Right ventricle myocardium superior (tissue), 1 donor: ENCODE measurements at regions not wholly inside any gene's neighbourhood (a gene's known extent, or its start where the extent isn't known, plus 50 kb on each side); places are given as distances from the start of the nearest gene placed in this dataset.
A peak's percentile ranks its signal among the peaks of the same experiment; 100 is the strongest.
"Not testable (repeated sequence)": the region's sequence is repeated elsewhere in the genome, so short reads cannot be mapped to it uniquely, and the experiment has no call there.

Experiments
- ATAC-seq: fragments of 200-7000 bp; cut with Tn5 transposase; one replicate; pipeline ENCODE4 v1.9.1; 2020; ENCODE audit warnings: mild to moderate bottlenecking; ENCODE audit not compliant: poor library complexity
- DNase-seq: peaks from one replicate; pipeline ENCODE4 v3.0.0-alpha.2; 2020
- intact Hi-C: fragments of 100-400 bp; cut with DNase I; formaldehyde crosslinking; loops from one replicate; pipeline ENCODE4 v1.11.2; 2022
- donor health status: DM: no; HTN: yes; CAD: no; lungs with severe emphysema.

GRCh38 chr1:60924964-60925798 is 157.2 kb upstream of the NFIA start:
- intact Hi-C loops = no loop called here
- DNase-seq = no peak
- peak; percentile 43 for ATAC-seq

GRCh38 chr1:60924165-60924564 is 158.2 kb upstream of the NFIA start:
- DNase-seq (no peak), ATAC-seq (no peak)
- intact Hi-C loops = no loop called here

DNA sequence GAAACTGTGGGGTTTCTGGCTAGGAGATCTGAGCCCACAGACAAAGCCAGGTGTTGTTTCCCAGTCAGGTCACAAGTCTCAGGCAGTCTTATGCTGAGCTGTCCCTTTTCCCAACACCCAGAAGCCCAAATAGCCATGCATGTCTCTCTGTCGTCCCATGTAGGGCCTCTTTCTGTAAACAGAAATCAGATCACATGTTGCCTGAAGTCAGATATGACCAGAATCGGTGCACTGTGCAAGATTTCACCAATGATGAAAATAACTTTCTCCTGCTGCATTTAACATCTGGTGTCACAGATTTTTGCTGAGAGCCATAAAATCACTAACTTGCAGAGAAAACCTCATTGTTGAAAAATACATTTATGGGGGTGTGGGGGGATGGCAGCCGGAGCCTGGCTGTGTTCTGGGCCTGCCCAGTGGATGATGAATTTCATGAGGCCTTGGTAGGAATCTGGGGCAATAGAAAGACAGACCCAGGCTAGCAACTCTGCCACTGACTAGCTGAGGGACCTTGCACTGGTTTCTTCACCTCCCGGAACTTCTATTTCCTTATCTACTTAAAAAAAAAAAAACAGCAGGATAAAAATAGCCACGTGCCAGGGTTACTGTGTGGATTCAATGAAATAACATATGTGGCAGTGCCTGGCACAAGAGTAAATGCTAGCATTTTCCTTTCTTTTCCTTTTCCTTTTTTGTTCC is 158.8 kb upstream of the NFIA start:
- peak; percentile 50 for ATAC-seq
- DNase-seq = no peak

GRCh38 chr1:60922304-60922703 is 160.1 kb upstream of the NFIA start:
- DNase-seq (peak; percentile 72), ATAC-seq (peak; percentile 45)
- intact Hi-C loops = no loop called here

More for the DNA sequence above, 158.8 kb upstream of the NFIA start:
- intact Hi-C loops = no loop called here

DNA sequence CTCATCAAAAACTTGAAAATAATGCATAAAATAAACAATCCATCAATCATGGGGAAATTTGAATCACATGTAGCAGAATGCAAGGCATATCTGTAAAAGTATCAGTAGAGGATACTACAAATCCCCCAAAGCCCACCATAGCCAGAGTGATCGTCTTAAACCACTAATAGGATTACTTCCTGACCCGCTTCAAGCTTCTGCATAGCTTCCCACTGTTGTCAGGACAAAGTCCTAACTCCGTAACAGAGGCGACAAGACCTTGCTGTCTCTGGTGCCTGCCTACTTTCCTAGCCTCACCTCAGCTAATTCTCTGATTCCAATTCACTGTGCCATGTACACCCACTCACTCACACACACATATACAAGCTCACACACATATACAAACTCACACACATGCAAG is 161.2 kb upstream of the NFIA start:
- DNase-seq (no peak), ATAC-seq (no peak)
- intact Hi-C loops = no loop called here

GRCh38 chr1:60920561-60920960 is 161.8 kb upstream of the NFIA start:
- ATAC-seq (no peak), DNase-seq (no peak)
- intact Hi-C loops = no loop called here

- DNase-seq (no peak), ATAC-seq (no peak)
Measured at GRCh38 chr1:60918867-60919266, 163.5 kb upstream of the NFIA start.

DNA sequence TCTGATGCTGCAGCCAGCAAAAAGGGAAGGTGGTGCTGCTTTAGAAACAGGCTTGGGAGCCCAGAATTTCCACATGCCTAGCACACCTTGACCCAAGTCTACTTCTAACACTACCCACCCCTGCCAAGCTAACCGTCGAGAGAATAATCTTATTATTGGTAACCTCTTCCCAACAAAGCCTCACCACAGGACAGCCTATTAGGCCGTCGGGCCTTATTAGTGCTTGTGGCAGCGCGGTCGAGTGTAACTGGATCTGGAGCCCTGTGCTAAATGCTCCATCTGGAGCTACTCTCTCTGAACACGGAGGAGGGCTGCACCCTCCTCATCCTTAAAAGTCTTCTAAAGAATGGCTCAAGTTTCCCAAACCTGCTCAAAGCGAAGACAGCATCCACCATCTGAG is 165.5 kb upstream of the NFIA start:
- ATAC-seq (no peak), DNase-seq (no peak)
- intact Hi-C loops = no loop called here

More at GRCh38 chr1:60918867-60919266, 163.5 kb upstream of the NFIA start:
- intact Hi-C loops = no loop called here

DNA sequence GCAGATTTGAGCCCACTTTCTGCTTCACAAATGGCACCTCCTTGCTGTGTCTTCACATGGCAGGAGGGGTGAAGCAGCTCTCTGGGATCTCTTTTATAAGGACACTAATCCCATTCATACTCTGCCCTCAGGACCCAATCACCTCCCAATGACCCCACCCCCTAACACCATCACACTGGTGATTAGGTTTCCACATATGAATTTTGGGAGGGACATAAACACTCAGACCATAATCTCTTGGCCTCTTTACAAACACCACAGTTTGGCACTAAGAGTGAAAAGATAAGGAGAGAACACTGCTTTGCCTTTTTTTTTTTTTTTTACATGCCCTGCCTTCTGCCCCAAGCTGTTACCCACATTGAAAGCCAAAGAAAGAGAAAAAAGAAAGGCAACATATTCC is 166.2 kb upstream of the NFIA start:
- intact Hi-C loops = no loop called here
- DNase-seq (no peak), ATAC-seq (peak; percentile 70)

DNA sequence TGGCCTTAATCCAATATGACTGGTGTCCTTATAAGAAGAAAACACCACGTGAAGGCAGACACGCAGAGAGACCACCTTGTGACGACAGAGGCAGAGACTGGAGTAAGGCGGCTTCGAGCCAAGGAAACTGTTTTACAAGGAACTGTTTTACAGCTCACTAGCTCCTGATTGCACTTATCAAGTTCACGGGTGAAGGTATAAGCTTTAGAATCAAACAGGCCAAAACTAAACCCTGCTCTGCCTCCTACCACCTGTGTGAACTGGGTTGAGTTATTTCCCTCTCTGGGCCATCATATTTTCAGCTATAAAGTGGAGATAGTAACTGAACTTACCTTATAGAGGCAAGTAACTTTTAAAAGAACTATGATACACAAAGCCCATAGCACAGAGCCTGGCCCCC is 166.9 kb upstream of the NFIA start:
- DNase-seq = no peak
- ATAC-seq = no peak
- intact Hi-C loops = no loop called here

DNA sequence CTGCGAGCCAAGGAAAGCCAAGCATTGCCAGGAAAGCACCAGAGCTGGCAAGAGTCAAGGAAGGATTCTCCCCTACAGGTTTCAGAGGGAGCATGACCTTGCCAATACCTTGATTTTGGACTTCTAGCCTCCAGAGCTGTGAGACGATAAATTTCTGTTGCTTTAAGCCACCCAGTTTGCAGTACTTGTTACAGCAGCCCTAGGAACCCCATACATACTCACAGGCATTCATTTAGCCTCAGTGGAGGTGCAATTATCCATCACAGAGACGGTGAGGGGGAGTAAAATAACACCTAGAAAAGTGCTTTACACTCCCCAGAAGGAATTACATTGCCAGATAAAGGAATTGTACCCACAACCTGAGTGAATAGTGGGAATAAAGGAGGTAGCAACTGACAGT is 167.4 kb upstream of the NFIA start:
- ATAC-seq (no peak), DNase-seq (no peak)
- intact Hi-C loops = no loop called here

DNA sequence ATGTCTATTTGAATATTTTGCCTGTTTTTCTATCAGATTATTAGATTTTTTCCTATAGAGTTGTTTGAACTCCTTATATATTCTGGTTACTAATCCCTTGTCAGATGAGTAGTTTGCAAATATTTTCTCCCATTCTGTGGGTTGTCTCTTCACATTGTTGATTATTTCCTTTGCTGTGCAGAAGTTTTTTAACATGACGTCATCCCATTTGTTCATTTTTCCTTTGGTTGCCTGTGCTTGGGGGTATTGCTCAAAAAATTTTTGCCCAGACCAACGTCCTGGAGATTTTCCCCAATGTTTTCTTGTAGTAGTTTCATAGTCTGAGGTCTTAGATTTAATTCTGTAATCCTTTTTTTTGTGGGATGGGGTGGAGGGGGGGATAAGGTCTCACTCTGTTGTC is 168.7 kb upstream of the NFIA start:
- DNase-seq, ATAC-seq, intact Hi-C loops: not testable (repeated sequence)

GRCh38 chr1:60913039-60913438 is 169.3 kb upstream of the NFIA start:
- ATAC-seq = no peak
- no peak for DNase-seq
- intact Hi-C loops = no loop called here

DNA sequence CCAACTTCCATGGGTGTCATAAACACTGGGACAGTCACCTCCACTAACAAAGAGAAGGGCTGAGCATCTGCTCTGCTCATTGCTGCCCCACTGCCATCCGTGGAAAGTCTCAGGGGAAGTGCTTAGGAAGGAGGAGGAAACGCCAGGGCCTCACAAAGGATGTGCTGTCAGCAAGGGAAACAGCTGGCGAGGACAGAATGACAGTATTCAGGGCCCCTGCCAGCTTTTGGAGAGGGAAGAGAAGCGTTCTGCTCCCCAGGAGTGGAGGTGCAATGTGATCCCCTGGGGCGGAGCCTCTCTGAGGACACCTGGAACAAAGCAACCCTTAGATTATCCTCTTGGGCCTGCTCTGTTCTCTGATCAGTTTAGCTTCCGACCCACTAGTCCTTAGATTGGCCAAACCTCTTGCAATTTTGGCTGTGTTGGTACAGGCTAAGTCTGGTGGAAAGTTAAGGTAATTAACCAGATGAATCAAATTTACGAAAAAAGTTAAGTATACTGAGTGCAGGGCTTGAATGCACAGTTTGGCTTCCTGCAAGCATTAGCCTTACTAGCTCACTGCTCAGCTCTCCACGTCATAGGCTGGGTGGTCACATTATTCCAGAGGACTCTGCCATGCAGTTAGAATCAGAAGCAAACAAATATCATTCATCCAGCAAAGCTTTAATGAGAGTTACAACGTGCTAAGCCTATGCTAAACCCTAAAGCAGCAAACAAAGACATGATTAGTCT is 170.2 kb upstream of the NFIA start:
- ATAC-seq = peak; percentile 86
- peak; percentile 76 for DNase-seq
- intact Hi-C loops = no loop called here

DNA sequence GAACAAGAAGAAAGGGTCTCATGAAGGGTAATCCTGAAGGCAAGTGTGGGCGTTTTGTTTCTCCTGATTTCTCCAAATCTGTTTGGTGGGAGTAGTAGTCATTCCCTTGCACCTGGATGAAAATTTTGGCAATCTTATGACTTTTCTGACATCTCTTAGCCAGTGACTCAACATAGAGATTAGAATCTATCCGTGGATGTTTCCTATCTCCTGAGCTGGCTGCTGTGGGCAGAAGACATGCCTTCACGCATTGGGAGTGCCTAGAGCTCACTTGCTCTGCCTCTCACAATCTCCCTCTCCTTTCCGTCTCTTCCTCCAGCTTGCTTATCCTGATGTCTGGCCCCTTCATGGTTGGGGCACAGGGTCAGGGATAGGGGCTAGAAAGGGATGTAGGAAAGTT is 174.2 kb upstream of the NFIA start:
- intact Hi-C loops = no loop called here
- ATAC-seq = no peak
- no peak for DNase-seq

- ATAC-seq (no peak), DNase-seq (no peak)
- intact Hi-C loops = no loop called here
Measured at GRCh38 chr1:60906526-60906925, 175.8 kb upstream of the NFIA start.

- DNase-seq = no peak
- no peak for ATAC-seq
- intact Hi-C loops = no loop called here
Measured at GRCh38 chr1:60906039-60906438, 176.3 kb upstream of the NFIA start.

DNA sequence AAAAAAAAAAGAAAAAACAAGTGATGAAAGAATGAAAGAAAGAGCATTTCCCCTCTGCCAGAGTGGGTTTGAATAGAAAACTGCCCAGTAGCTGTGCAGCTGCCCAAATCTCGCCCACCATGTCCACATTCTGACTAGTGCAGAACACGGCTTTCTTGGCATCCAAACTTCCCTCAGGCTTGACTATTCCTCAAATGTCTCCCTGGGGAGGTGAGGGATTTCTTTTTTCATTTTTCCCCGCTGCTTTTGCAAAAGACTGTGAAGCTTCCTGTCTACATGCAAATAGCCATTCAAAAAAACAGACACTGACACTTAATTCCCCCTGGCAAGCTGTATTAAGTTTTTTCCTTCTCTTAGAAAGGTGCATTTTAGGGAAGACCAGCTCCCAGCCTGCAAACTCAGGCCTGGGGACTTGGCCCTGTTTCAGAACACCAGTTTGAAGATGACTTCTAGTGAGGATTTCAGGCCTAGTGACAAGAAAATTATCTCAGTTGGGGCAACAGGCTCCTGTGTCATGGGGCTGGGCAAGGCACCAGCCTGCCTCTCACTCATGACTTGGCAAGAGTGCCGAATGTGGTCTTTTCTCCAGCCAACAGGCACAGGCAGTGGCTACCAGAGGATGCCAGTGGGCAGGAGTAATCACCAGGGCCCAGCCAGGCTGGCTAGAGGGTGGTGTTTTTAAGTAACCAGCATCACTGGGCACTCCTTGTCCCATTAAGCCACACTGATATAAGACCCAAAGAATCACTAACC is 178.1 kb upstream of the NFIA start:
- ATAC-seq (peak; percentile 83), DNase-seq (peak; percentile 74)
- intact Hi-C loops = no loop called here

- ATAC-seq (peak; percentile 89), DNase-seq (peak; percentile 80)
- intact Hi-C loops = no loop called here
Measured at GRCh38 chr1:60903591-60903990, 178.8 kb upstream of the NFIA start.
